Left ventricle myocardium inferior (tissue), 1 donor: ENCODE measurements at regions not wholly inside any gene's neighbourhood (a gene's known extent, or its start where the extent isn't known, plus 50 kb on each side); places are given as distances from the start of the nearest gene placed in this dataset.

Experiments
- DNase-seq: peaks from one replicate; pipeline ENCODE4 v3.0.0-alpha.2; 2020
- H3K27ac ChIP-seq: fragments of 200-600 bp; replicated peaks from 2 replicates; pipeline ENCODE4 v1.8.0; 2021
- H3K27me3 ChIP-seq: fragments of 200-600 bp; 2 replicates; pipeline ENCODE4 v1.8.0; 2021; ENCODE audit warnings: low read depth
- H3K36me3 ChIP-seq: fragments of 200-600 bp; 2 replicates; pipeline ENCODE4 v1.8.0; 2021
- H3K4me1 ChIP-seq: fragments of 200-600 bp; 2 replicates; pipeline ENCODE4 v1.8.0; 2021
- H3K4me3 ChIP-seq: fragments of 200-600 bp; 2 replicates; pipeline ENCODE4 v1.8.0; 2021; ENCODE audit warnings: mild to moderate bottlenecking, moderate library complexity
- H3K9me3 ChIP-seq: fragments of 200-600 bp; replicated peaks from 2 replicates; pipeline ENCODE4 v1.8.0; 2021
- intact Hi-C: fragments of 100-400 bp; cut with micrococcal nuclease; formaldehyde crosslinking; loops from one replicate; pipeline ENCODE4 v1.11.0; 2022
- TF ChIP-seq, protein P1 (sequence below): fragments of 200-600 bp; IDR thresholded peaks from 2 replicates; pipeline ENCODE4 v1.8.0; 2021; ENCODE audit warnings: antibody characterized with exemption, mild to moderate bottlenecking, borderline replicate concordance
- donor health status: DM: no; HTN: yes; CAD: no; lungs with severe emphysema.

GRCh38 chr6:11894212-11894611 lies 115.6 kb upstream of the ADTRP start:
- Histone ChIP-seq H3K4me1 (no peaks in the 10 kb centered on the region), H3K36me3 (no peaks in the 10 kb centered on the region), H3K27me3 (no peaks in the 10 kb centered on the region), H3K9me3 (peaks cover 13% of the 10 kb centered on the region), H3K27ac (no peak overlapping the region), H3K4me3 (no peak overlapping the region)
- TF ChIP-seq, protein P1, sequence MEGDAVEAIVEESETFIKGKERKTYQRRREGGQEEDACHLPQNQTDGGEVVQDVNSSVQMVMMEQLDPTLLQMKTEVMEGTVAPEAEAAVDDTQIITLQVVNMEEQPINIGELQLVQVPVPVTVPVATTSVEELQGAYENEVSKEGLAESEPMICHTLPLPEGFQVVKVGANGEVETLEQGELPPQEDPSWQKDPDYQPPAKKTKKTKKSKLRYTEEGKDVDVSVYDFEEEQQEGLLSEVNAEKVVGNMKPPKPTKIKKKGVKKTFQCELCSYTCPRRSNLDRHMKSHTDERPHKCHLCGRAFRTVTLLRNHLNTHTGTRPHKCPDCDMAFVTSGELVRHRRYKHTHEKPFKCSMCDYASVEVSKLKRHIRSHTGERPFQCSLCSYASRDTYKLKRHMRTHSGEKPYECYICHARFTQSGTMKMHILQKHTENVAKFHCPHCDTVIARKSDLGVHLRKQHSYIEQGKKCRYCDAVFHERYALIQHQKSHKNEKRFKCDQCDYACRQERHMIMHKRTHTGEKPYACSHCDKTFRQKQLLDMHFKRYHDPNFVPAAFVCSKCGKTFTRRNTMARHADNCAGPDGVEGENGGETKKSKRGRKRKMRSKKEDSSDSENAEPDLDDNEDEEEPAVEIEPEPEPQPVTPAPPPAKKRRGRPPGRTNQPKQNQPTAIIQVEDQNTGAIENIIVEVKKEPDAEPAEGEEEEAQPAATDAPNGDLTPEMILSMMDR, result no peak
- no peak for DNase-seq
- intact Hi-C loops, result no loop called here

GRCh38 chr6:11891547-11891946 lies 112.9 kb upstream of the ADTRP start:
- Histone ChIP-seq H3K4me1 (no peaks in the 10 kb centered on the region), H3K9me3 (peaks cover 13% of the 10 kb centered on the region), H3K27ac (no peak overlapping the region), H3K36me3 (no peaks in the 10 kb centered on the region), H3K27me3 (no peaks in the 10 kb centered on the region), H3K4me3 (no peak overlapping the region)
- intact Hi-C loops, result no loop called here
- DNase-seq, result no peak
- TF ChIP-seq, protein P1, result no peak

DNA sequence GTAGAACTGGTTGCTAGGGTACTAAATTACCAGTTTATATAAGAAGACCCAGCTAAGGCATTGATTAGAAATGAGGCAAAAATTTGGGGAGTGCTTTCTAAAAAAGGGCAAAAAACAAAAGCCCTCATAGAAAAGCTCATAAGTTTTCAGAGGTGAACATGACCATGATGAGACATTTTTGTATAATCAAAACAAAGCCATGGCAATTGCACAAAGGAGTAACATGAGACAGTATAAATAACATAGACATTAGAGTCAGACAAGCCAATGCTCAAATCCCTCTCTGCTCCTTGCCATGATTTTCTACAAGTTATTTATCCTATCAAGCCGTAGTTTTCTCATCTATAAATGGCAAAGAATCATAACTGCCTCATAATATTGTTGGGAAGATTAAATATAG lies 112.2 kb upstream of the ADTRP start:
- Histone ChIP-seq H3K4me1 (no peaks in the 10 kb centered on the region), H3K4me3 (no peak overlapping the region), H3K27ac (no peak overlapping the region), H3K36me3 (no peaks in the 10 kb centered on the region), H3K27me3 (no peaks in the 10 kb centered on the region), H3K9me3 (peaks cover 13% of the 10 kb centered on the region)
- TF ChIP-seq, protein P1, result no peak
- DNase-seq, result no peak
- intact Hi-C loops, result no loop called here

GRCh38 chr6:11890209-11890608 lies 111.6 kb upstream of the ADTRP start:
- TF ChIP-seq, protein P1, result no peak
- no peak for DNase-seq
- Histone ChIP-seq H3K9me3 (peaks cover 13% of the 10 kb centered on the region), H3K4me3 (no peak overlapping the region), H3K27ac (no peak overlapping the region), H3K4me1 (no peaks in the 10 kb centered on the region), H3K36me3 (no peaks in the 10 kb centered on the region), H3K27me3 (no peaks in the 10 kb centered on the region)
- intact Hi-C loops, result no loop called here

DNA sequence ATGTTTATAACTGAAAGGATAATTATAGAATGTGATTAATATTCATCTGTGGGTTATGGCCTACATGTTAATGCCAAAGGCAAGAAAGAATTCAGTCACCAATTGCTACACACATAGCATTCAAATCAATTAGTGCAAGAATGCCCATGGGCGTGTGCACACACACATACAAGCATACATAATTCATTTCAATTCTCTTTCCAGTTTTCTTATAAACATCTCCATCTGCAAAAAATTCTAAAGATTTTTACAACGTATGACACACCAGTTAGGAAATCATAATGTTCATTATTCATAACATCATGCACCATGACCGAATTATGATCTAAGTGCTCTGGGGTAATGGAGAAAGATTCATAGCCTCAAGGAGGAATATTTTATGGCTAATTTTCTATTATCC lies 111.0 kb upstream of the ADTRP start:
- Histone ChIP-seq H3K27ac (no peak overlapping the region), H3K4me1 (no peaks in the 10 kb centered on the region), H3K4me3 (no peak overlapping the region), H3K9me3 (peaks cover 13% of the 10 kb centered on the region), H3K36me3 (no peaks in the 10 kb centered on the region), H3K27me3 (no peaks in the 10 kb centered on the region)
- TF ChIP-seq, protein P1, result no peak
- DNase-seq, result no peak
- intact Hi-C loops, result no loop called here

GRCh38 chr6:11888727-11889126 lies 110.1 kb upstream of the ADTRP start:
- DNase-seq, result no peak
- Histone ChIP-seq H3K36me3 (no peaks in the 10 kb centered on the region), H3K9me3 (peaks cover 13% of the 10 kb centered on the region), H3K27ac (no peak overlapping the region), H3K4me3 (no peak overlapping the region), H3K27me3 (no peaks in the 10 kb centered on the region), H3K4me1 (no peaks in the 10 kb centered on the region)
- TF ChIP-seq, protein P1, result no peak
- intact Hi-C loops, result no loop called here
